ENCODE measurements at regions not wholly inside any gene's neighbourhood (a gene's known extent, or its start where the extent isn't known, plus 50 kb on each side); places are given as distances from the start of the nearest gene placed in this dataset.

DNA sequence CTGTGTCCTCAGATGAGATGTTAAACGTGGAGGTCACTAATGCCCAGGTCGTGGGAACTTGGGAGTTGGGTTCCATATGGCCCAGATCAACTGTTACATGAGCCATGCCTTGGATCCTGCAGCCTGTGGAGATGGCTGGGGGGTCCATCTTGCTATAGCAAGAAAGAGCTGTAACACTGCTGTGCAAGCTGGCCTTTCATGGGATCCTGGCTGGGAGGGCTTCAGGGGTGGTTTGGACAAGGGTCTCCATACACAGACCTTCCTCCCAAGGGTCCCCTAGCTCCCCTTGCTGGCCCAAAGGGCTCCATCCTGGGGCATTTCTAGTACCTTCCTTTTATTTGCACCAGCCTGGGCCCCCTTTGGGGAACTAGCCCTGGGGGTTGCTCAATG, 337.7 kb downstream of the DYSF start:
- TF ChIP-seq, protein P1, sequence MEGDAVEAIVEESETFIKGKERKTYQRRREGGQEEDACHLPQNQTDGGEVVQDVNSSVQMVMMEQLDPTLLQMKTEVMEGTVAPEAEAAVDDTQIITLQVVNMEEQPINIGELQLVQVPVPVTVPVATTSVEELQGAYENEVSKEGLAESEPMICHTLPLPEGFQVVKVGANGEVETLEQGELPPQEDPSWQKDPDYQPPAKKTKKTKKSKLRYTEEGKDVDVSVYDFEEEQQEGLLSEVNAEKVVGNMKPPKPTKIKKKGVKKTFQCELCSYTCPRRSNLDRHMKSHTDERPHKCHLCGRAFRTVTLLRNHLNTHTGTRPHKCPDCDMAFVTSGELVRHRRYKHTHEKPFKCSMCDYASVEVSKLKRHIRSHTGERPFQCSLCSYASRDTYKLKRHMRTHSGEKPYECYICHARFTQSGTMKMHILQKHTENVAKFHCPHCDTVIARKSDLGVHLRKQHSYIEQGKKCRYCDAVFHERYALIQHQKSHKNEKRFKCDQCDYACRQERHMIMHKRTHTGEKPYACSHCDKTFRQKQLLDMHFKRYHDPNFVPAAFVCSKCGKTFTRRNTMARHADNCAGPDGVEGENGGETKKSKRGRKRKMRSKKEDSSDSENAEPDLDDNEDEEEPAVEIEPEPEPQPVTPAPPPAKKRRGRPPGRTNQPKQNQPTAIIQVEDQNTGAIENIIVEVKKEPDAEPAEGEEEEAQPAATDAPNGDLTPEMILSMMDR (IDR thresholded peaks at IDR 0.05; ENCODE audit: low read depth, low read length, missing control alignments): no peak
- H3K4me3 ChIP-seq (ENCODE audit: low read depth, low read length): no peak overlapping the region
- no peak for DNase-seq (ENCODE audit: low read depth)

DNA sequence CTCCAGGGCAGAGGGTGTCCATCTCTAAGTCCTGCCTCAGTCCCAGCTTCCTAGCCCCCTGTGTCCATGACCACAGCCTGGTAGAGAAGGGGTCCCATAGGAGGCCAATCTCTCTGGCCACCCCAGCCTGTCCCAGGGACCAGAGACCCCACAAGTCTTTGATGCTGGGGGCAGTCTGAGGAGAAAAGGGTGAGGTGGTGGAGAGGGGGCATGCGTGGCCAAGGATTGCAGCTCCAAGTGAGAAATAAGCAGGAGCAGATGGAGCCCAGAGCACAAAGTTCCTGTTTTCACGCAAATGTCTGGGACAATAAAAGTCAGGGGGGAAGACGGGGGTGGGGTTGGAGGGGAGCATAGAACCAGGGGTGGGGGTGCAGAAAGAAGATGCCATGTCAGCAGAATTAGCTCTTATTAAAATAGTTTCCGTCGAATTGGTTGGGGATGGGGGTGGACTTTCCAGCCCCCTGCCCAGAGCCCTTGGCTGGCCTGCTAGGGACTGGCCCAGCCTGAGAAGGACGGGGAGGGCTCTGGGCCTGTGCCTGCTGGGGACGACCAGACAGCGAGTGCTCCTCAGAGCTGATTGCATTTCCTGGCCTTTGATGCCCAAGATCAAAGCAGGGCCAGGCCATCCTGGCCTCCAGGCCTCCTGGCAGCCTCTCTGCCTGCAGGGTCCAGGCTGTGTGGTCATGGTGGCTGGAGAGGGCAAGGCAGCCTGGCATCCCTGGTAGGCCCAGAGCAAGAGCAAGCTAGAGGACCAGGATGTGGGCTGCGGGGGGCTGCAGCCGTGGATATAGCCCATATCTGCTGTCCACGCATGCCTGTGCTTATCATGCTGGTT, 337.1 kb downstream of the DYSF start:
- H3K4me3 ChIP-seq (ENCODE audit: low read depth, low read length): no peak overlapping the region
- no peak for DNase-seq (ENCODE audit: low read depth)
- TF ChIP-seq, protein P1 (IDR thresholded peaks at IDR 0.05; ENCODE audit: low read depth, low read length, missing control alignments): no peak

DNA sequence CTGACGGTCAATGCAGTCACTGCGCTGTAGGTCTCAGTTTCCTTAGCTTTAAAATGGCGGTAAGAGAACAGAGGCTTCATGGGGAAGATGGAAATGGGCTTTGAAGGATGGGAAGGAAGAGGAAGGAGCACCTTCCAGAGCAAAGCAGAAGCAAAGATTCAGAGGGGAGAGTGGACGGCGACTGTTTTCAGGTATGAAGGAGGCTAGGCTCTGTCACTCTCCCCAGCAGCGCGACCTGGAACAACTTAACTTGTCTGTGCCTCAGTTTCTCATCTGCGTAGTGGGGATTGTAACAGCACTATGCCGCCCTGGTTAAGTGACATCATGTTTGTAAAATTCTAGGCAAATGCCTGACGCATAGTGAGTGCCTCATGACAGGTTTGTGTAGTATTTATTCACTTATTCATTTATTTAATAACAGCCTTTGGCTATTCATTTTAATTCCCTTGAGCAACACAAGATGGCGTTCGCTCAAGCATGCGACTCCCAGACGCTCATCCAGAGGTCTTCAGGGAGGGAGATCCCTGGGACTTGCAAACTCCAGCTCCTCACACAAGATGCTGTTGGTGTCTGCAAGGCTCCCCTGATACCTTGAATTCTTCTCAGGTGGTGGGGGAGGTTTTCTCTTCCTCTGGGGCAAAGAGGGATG, 336.3 kb downstream of the DYSF start:
- no peak overlapping the region for H3K4me3 ChIP-seq (ENCODE audit: low read depth, low read length)
- TF ChIP-seq, protein P1 (IDR thresholded peaks at IDR 0.05; ENCODE audit: low read depth, low read length, missing control alignments): no peak
- no peak for DNase-seq (ENCODE audit: low read depth)

DNA sequence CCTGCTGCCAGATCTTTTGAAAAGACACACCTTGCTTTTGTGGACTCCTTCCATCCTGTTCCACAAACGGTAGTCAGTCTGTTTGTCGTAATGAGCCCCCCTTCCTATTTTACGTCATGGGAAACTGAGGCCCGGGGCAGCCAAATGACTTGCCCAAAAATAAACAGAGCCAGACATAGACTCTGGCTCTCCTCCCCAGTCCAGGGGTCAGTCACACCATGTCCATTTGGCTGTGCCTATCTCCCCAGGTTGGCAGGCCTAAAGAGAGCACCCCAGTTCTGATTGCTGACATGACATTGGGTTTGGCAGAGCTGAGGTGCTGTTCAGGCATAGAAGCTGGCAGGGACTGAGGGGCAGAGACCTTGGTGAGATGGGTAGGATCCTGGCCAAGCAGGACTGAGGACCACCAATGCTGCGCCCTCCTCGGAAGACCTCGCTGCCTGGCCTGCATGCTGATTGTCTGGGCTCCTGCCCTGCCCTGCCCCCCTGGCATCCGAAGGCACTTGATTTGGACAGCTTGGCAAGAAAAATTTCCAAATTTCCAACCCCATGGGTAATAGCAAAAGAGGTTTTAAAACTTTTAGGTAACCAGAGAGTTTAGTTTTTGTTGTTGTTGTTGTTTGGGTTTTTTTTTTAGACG, 335.4 kb downstream of the DYSF start:
- no peak for DNase-seq (ENCODE audit: low read depth)
- no peak overlapping the region for H3K4me3 ChIP-seq (ENCODE audit: low read depth, low read length)
- TF ChIP-seq, protein P1 (IDR thresholded peaks at IDR 0.05; ENCODE audit: low read depth, low read length, missing control alignments): no peak

DNA sequence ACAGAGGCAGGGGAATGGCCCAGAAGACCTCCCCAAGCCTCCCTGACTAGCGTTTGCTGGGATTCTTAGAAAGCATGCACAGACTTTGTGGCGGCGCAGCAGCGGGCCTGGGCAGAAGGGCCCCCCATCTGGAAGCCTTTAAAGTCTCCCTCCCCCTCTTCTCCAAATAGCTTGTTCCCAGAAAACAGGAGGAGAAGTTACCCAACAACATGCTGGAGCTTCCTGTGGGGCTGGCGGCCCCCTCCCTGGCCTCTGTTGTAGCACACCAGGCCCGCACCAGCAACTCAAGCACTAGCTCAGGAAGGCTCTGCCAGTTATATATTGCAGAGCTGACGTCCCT, 334.8 kb downstream of the DYSF start:
- DNase-seq (ENCODE audit: low read depth): no peak
- no peak overlapping the region for H3K4me3 ChIP-seq (ENCODE audit: low read depth, low read length)
- TF ChIP-seq, protein P1 (IDR thresholded peaks at IDR 0.05; ENCODE audit: low read depth, low read length, missing control alignments): no peak

DNA sequence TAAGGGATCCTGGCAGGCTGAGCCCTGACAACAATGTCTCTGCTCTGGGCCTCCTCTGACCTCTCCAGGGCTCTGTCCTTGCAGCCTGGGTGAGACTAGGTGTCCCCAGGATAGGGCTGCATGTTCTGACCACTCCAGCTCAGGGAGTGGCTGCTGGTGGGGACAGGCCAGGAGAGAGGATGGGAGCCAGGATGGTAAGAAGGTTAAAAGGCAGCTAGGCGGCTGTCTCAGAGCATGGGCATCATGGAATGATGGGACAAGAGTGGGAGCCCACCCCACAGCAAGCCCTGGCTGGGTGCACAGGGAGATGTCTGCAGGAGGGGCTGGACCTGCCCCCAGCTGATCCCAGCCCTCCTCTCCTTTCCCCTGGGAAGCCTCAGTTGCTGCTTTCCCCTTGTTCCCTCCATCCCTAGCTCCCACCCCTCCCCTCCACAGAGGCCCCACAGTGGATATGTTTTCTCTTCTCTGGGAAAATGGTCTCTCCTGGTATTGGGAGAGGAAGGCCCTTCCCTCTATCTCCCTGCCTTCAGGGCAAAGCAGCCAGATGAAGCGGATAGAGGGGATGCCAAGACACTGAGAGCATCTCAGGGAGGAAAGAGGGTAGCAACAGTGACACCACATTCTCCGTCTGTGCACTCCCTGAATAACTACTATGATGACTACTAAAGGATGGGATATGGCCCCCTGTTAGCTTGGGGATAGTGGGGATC, 334.3 kb downstream of the DYSF start:
- no peak overlapping the region for H3K4me3 ChIP-seq (ENCODE audit: low read depth, low read length)
- DNase-seq (ENCODE audit: low read depth): no peak
- TF ChIP-seq, protein P1 (IDR thresholded peaks at IDR 0.05; ENCODE audit: low read depth, low read length, missing control alignments): no peak
